NCI-H1417 (cell line): ENCODE measurements at regions not wholly inside any gene's neighbourhood (a gene's known extent, or its start where the extent isn't known, plus 50 kb on each side); places are given as distances from the start of the nearest gene placed in this dataset.
"Not testable (repeated sequence)": the region's sequence is repeated elsewhere in the genome, so short reads cannot be mapped to it uniquely, and the experiment has no call there.

ENCODE experiments used
- DNase-seq, 3 experiments: peaks; one replicate each; lab custom pipeline; 2025; lab: John Stamatoyannopoulos, UW

- DNase-seq, result peak in 1 of 3 experiments; percentile 54
Measured at GRCh38 chr16:64121473-64121872, 1000.4 kb downstream of the CDH11 start.

- DNase-seq, result no peak
Measured at GRCh38 chr16:64116151-64116550, 1005.7 kb downstream of the CDH11 start.

- no peak for DNase-seq
Measured at GRCh38 chr16:64109241-64109640, 1012.6 kb downstream of the CDH11 start.

DNA sequence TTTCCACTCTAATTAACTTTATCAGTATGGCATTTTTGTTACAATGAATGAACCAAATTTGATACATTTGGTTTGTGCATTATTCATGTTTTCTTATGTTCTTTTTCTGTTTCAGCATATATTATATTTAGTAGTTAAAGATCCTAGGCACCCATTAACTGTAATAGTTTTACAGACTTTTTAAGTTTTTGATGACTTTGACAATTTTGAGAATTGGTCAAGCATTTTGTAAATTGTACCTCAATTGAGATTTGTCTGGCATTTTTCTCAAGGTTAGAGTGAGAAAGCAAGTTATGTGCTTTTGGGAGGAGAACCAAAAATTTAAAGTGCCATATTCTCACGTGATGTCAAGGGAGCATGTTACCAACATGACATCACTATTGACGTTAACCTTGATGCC is 1019.2 kb downstream of the CDH11 start:
- DNase-seq, result no peak

- no peak for DNase-seq
Measured at GRCh38 chr16:64098451-64098850, 1023.4 kb downstream of the CDH11 start.

DNA sequence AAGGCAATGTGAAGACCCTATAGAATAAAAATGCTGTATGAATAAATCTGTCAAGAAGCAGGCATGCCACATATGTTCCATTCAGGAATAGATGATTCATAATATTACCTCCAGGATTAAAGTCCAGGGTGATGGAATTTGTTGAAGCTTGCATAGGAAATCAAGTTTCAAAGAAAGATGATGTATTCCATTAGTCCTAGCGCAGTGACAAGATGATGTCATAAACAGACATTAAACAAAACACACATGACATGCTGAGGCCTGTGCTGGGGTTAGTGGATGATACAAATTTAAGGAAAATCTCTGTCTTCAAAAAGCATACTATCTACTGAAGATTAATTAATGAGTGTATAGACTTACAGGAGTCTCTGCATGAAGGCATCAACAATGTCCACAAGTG is 1025.2 kb downstream of the CDH11 start:
- no peak for DNase-seq

GRCh38 chr16:64094992-64095634 is 1026.8 kb downstream of the CDH11 start:
- no peak for DNase-seq

GRCh38 chr16:64094181-64094965 is 1027.5 kb downstream of the CDH11 start:
- DNase-seq, result no peak

- no peak for DNase-seq
Measured at GRCh38 chr16:64092271-64092670, 1029.6 kb downstream of the CDH11 start.

GRCh38 chr16:64090327-64090726 is 1031.5 kb downstream of the CDH11 start:
- DNase-seq, result no peak

GRCh38 chr16:64089697-64090096 is 1032.2 kb downstream of the CDH11 start:
- DNase-seq, result peak; percentile 8 to 66 (median 16)

DNA sequence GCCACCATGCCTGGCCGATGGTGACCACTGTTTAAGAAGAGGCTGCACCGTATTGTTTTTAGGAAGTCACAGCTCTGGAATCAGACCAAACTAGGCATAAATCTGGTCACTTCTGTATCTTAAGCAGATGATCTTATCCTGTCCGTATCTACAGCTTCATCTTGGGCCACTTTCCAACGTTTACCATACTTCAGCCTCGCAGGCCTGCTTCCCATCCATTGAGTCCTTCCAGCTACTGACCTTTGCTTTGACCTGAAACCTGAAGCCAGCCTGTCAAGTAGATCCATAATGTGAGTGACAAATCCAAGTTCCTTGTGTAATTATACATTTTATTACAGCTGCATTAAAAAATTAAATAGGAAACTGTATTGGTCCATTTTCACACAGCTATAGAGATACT is 1033.0 kb downstream of the CDH11 start:
- no peak for DNase-seq

GRCh38 chr16:64085296-64085695 is 1036.6 kb downstream of the CDH11 start:
- no peak for DNase-seq

GRCh38 chr16:64084706-64085105 is 1037.2 kb downstream of the CDH11 start:
- no peak for DNase-seq

DNA sequence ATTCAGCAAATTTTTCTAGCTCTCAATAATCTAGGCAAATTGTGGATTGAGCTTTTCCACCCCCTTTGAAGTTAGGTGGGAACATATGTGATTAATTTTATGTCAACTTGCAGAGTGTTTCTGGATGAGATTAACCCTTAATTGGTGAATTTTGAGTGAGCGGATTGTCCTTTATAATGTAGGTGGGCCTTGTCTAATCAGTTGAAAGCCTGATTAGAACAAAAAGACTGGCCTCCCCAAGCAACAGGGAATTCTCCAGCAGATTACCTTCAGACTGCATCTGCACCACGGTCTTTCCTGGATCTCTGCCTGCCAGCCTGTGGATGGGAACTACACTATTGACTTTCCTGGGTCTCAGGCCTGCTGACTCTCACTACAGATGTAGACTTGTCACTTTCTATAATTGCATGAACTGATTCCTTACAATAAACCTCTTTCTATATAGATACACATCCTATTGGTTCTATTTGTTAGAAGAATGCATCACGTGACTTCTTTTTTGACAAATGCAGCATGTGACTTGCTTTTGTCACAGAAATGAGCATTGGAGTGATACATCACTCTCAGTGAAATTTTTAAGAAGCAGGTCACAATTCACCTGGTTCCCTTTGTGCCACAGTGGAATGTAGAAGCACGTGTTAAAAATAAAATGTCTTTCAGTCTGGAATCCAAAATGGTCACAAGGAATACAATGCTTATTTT is 1038.3 kb downstream of the CDH11 start:
- no peak for DNase-seq

- DNase-seq, result no peak
Measured at GRCh38 chr16:64077242-64077641, 1044.6 kb downstream of the CDH11 start.

DNA sequence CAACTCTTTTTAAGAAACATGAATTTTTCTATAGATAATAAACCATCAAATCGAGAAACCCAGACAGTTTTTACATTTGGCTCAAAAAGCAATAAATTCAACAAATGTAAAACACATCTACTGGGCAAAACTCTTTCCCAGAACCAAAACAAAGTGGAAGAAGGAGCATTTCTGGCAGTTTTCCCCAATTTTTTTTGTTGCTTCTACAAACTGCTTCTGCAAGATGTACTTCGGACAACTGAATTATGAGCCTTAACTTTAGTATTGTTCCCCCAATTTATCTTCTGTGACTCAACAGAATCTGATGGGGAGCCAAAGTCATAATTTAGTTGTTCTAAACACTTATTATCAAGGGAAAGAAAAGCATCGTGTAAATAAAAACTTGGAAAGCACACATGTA is 1047.2 kb downstream of the CDH11 start:
- DNase-seq, result no peak

DNA sequence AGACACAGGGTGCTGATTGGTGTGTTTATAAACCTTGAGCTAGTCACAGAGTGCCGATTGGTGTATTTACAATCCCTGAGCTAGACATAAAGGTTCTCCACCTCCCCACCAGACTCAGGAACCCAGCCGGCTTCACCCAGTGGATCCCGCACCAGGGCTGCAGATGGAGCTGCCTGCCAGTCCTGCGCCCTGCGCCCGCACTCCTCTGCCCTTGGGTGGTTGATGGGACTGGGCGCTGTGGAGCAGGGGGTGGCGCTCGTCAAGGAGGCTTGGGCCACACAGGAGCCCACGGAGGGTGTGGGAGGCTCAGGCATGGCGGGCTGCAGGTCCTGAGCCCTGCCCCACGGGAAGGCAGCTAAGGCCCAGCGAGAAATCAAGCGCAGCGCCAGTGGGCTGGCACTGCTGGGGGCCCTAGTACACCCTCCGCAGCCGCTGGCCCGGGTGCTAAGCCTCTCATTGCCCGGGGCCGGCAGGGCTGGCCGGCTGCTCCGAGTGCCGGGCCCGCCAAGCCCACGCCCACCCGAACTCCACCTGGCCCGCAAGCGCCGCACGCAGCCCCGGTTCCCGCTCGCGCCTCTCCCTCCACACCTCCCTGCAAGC is 1049.6 kb downstream of the CDH11 start:
- DNase-seq, result not testable (repeated sequence)

DNA sequence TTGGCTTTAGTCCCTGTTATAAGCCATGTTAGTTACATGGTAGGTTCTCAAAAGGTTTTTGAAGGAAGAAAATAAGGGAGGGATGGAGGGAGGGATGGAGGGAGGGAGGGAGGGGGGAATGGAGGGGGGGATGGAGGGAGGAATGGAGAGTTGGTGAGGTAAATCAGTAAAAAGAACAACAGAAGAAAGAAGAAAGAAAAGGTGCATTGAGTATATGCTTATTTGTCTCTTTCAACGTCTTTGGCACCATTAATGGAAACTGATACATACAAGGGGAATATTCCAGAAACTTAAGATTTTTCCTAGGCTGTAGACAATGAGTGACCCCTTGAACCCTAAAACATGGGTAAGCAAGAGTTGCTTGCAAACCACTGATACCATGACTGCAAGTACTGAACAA is 1056.3 kb downstream of the CDH11 start:
- no peak for DNase-seq

DNA sequence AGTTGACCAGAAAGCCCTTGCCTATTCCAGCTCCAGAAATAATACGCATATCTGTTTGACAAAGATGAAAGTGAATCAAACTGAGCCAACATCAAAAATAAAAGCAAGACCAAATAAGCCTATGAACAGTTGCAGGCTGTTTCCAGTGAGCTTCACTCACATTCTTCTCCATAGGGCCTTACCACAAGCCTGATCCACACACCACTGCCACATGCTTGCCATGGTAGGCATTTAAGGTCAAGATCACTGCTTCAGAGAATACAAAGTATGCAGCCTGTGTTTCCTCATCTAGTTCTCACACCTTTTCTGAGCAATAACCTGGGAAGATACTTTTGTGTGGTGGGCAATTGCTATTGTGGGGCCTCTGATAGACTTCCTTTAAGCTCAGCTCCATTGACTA is 1060.2 kb downstream of the CDH11 start:
- no peak for DNase-seq

- no peak for DNase-seq
Measured at GRCh38 chr16:64060631-64061030, 1061.2 kb downstream of the CDH11 start.

DNA sequence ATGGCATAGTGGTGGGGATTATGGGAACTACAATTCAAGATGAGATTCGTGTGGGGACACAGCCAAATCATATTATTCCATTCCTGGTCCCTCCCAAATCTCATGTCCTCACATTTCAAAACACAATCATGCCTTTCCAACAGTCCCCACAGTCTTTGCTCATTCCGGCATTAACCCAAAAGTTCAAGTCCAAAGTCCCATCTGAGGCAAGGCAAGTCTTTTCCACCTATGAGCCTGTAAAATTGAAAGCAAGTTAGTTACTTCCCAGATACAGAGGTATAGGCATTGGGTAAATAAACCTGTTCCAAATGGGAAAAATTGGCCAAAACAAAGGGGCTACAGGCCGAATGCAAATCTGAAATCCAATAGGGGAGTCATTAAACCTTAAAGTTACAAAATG is 1063.2 kb downstream of the CDH11 start:
- no peak for DNase-seq

DNA sequence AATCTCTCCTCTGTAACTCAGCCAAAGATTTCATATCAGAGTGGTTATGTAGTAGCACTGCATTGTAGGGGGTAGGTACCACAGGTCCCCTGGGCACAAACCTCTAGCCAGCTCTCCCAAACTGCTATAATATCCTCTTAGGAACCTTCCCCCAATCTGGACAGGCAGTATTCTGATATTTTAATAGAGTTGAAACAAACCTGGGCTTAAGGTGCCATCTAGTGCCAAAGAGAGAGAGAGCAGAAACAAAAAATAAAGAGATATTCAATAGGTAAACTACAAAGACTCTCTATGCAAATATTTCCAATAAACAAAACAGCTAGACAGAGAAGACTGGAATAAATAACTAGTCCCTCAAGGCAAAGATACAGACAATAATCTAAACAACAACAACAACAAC is 1070.0 kb downstream of the CDH11 start:
- DNase-seq, result peak in 1 of 3 experiments; percentile 21
